ENCODE measurements at regions not wholly inside any gene's neighbourhood (a gene's known extent, or its start where the extent isn't known, plus 50 kb on each side); places are given as distances from the start of the nearest gene placed in this dataset.

GRCh38 chr5:118675247-118675646 lies 313.1 kb downstream of the DTWD2 start:
- no peak overlapping the region for H3K4me3 ChIP-seq (replicated peaks; ENCODE audit: low read depth, low read length)
- no peak for TF ChIP-seq CTCF (IDR thresholded peaks at IDR 0.05; ENCODE audit: insufficient read depth, low read length, poor library complexity, severe bottlenecking)
- H3K27me3 ChIP-seq (replicated peaks; ENCODE audit: control insufficient read depth, insufficient read depth, low read length), result no peaks in the 10 kb centered on the region; the same call in 1 of the 2 replicates
- no peaks in the 10 kb centered on the region for H3K36me3 ChIP-seq (ENCODE audit: control insufficient read depth, insufficient read depth, low read length)
- DNase-seq (ENCODE audit: extremely low read depth, insufficient read length), result no peak

- Histone ChIP-seq H3K36me3 (ENCODE audit: control insufficient read depth, insufficient read depth, low read length) (no peaks in the 10 kb centered on the region), H3K4me3 (replicated peaks; ENCODE audit: low read depth, low read length) (no peak overlapping the region), H3K27me3 (replicated peaks; ENCODE audit: control insufficient read depth, insufficient read depth, low read length) (no peaks in the 10 kb centered on the region)
- no peak for DNase-seq (ENCODE audit: extremely low read depth, insufficient read length)
- no peak for TF ChIP-seq CTCF (IDR thresholded peaks at IDR 0.05; ENCODE audit: insufficient read depth, low read length, poor library complexity, severe bottlenecking)
Measured at GRCh38 chr5:118657576-118657975, 330.8 kb downstream of the DTWD2 start.

GRCh38 chr5:118653872-118654271 lies 334.5 kb downstream of the DTWD2 start:
- Histone ChIP-seq H3K27me3 (replicated peaks; ENCODE audit: control insufficient read depth, insufficient read depth, low read length) (no peaks in the 10 kb centered on the region), H3K4me3 (replicated peaks; ENCODE audit: low read depth, low read length) (no peak overlapping the region), H3K36me3 (ENCODE audit: control insufficient read depth, insufficient read depth, low read length) (no peaks in the 10 kb centered on the region)
- DNase-seq (ENCODE audit: extremely low read depth, insufficient read length), result no peak
- TF ChIP-seq CTCF (IDR thresholded peaks at IDR 0.05; ENCODE audit: insufficient read depth, low read length, poor library complexity, severe bottlenecking), result no peak

GRCh38 chr5:118653183-118653582 lies 335.2 kb downstream of the DTWD2 start:
- no peak for TF ChIP-seq CTCF (IDR thresholded peaks at IDR 0.05; ENCODE audit: insufficient read depth, low read length, poor library complexity, severe bottlenecking)
- H3K27me3 ChIP-seq (replicated peaks; ENCODE audit: control insufficient read depth, insufficient read depth, low read length), result no peaks in the 10 kb centered on the region
- DNase-seq (ENCODE audit: extremely low read depth, insufficient read length), result no peak
- H3K4me3 ChIP-seq (replicated peaks; ENCODE audit: low read depth, low read length), result no peak overlapping the region
- H3K36me3 ChIP-seq (ENCODE audit: control insufficient read depth, insufficient read depth, low read length), result no peaks in the 10 kb centered on the region

GRCh38 chr5:118651002-118651401 lies 337.3 kb downstream of the DTWD2 start:
- no peak for TF ChIP-seq CTCF (IDR thresholded peaks at IDR 0.05; ENCODE audit: insufficient read depth, low read length, poor library complexity, severe bottlenecking)

GRCh38 chr5:118647587-118647986 lies 340.8 kb downstream of the DTWD2 start:
- no peak for DNase-seq (ENCODE audit: extremely low read depth, insufficient read length)
- TF ChIP-seq CTCF (IDR thresholded peaks at IDR 0.05; ENCODE audit: insufficient read depth, low read length, poor library complexity, severe bottlenecking), result no peak
- H3K4me3 ChIP-seq (replicated peaks; ENCODE audit: low read depth, low read length), result no peak overlapping the region

More at GRCh38 chr5:118651002-118651401, 337.3 kb downstream of the DTWD2 start:
- no peaks in the 10 kb centered on the region for H3K27me3 ChIP-seq (replicated peaks; ENCODE audit: control insufficient read depth, insufficient read depth, low read length)
- no peak overlapping the region for H3K4me3 ChIP-seq (replicated peaks; ENCODE audit: low read depth, low read length)
- no peak for DNase-seq (ENCODE audit: extremely low read depth, insufficient read length)
- H3K36me3 ChIP-seq (ENCODE audit: control insufficient read depth, insufficient read depth, low read length), result no peaks in the 10 kb centered on the region

More at GRCh38 chr5:118647587-118647986, 340.8 kb downstream of the DTWD2 start:
- Histone ChIP-seq H3K27me3 (replicated peaks; ENCODE audit: control insufficient read depth, insufficient read depth, low read length) (no peaks in the 10 kb centered on the region), H3K36me3 (ENCODE audit: control insufficient read depth, insufficient read depth, low read length) (no peaks in the 10 kb centered on the region)

Data from GM06990 (cell line).